ENCODE measurements at regions not wholly inside any gene's neighbourhood (a gene's known extent, or its start where the extent isn't known, plus 50 kb on each side); places are given as distances from the start of the nearest gene placed in this dataset.
A peak's percentile ranks its signal among the peaks of the same experiment; 100 is the strongest.
"Not testable (repeated sequence)": the region's sequence is repeated elsewhere in the genome, so short reads cannot be mapped to it uniquely, and the experiment has no call there.

DNA sequence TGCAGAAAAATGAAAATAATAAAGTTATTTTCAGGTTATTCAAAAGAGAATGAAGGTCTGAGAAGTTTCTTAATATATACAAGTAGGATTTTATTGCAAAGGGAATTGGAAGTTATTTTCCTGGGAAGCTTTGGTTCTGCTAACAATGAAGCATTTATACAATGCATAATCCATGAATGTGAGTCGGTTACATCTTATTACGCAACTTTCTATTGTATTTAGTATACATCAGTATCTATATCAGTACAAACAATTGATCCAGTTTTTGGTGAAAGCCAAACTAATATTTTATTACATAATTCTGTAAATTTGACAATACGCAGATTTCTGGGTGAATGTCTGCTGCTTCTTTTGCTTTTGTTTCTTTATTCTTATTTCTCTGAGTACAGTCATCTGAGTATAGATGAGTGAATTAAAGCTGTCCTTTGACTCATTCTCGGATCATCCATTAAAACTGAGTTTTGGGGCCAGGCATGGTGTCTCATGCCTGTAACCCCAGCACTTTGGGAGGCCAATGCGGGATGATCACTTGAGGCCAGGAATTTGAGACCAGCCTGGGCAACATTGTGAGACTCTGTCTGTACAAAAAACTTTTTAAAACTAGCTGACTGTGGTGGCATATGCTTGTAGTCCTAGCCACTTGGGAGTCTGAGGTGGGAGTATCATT is 108.5 kb downstream of the SOCS6 start:
- DNase-seq = no peak

GRCh38 chr18:70395771-70396170 is 106.9 kb downstream of the SOCS6 start:
- DNase-seq = not testable (repeated sequence)

- no peak for DNase-seq
Observed at GRCh38 chr18:70394672-70395071, 105.8 kb downstream of the SOCS6 start.

DNA sequence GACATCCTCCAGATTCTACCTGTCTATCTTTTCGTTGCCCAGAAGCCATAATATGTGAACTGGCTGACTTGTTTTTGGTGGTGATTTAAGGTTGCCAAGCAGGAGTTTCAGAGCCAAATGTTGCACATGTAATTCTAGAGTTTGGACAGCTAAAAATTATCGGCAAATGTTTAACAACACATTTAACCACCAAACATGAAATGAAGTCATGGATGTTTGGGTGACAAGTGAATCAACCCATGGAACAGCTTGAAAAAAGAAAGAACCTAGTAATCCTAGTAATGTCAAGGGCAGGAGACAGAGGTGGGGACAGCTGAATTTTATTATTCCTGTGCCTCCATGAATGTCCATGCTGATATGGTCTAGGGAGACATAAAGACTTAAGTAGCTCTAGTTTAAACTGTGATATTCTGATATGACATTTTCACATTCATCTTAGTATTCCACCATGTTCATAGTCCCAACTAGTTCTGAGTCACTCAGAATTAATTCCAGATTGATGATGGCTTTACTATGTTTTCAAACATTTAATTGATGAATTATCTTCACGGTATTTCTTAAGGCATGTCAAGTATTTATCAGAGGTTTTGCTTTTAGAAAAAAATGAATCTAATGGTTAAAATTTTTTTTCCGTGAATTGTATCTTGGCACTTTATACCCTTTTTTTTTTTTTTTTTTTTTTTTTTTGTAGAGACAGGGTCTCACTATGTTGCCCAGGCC is 101.7 kb downstream of the SOCS6 start:
- DNase-seq = no peak

DNA sequence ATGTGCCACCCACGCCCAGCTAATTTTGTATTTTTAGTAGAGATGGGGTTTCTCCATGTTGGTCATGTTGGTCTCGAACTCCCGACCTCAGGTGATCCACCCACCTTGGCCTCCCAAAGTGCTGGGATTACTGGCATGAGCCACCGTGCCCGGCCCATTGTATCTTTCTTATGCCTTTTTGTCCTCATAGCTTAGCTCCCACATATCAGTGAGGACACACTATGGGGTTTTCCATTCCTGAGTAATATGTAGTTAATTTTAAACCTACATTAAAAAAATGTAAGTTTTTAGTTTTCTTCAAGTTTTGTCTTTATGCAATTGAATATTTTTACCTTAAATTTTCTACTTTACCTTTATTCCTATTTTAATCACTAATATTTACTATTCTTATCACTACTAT is 100.2 kb downstream of the SOCS6 start:
- not testable (repeated sequence) for DNase-seq

GRCh38 chr18:70387027-70387426 is 98.2 kb downstream of the SOCS6 start:
- DNase-seq = no peak

DNA sequence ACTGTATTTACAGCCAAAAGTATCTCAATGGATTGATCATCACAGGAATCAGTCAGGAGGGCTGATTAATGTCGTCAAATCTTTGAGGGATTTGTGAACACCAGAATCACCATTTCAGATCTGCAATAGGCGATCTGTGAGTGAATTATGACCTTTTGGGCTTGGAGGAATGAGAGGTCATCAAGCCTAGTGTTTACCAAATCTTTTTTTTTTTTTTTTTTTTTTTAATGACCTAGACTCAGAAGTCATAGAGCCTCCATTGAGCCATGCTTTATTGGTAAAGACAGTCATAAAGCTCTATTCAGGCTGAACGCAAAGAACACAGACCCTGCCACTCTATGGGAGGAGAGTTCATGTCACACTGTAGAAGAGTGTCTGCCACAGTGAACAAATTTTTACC is 97.7 kb downstream of the SOCS6 start:
- DNase-seq = no peak

DNA sequence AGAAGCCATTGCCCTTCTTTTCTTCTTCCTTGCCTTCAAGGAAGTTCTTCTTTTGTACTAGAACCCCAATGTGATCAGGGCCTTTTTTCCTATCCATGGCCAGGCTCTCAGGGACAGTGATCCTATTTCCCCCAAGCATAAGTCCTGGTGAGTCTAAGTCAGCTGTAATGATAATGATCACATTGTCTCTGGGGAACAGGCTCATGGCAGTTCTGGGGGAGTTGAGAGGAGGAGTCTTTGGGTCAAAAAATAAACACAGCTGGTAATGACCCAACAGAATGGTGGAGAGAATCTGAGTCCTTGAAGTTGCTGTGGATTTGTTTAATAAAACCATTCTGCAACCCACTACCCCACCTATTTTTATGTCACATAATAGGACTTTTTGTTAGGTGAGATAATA is 96.6 kb downstream of the SOCS6 start:
- DNase-seq = no peak

- peak; percentile 50 for DNase-seq
Observed at GRCh38 chr18:70384181-70384790, 95.4 kb downstream of the SOCS6 start.

- DNase-seq = no peak
Observed at GRCh38 chr18:70382992-70383717, 94.3 kb downstream of the SOCS6 start.

DNA sequence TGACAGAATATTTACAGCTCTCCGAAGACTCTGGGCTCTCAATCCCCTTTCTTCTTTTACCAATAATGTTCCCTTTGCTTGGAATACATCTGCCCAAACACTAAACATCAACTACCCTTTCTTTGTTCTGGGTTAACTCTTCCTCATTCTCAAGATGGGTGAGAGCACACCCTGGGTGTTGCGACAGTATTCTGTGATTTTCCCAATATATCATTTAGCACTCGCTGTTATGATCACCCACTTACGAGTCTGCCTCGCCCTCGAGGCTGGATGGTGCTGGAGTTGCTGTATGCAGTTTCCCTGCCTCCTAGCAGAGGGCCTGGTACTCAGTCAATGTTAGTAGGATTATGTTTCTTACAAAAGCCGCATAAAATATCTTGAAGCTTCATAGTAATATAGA is 93.2 kb downstream of the SOCS6 start:
- DNase-seq = no peak

- DNase-seq = peak; percentile 59
Observed at GRCh38 chr18:70380915-70381896, 92.4 kb downstream of the SOCS6 start.

Data from hematopoietic multipotent progenitor cell treated with erythropoietin and hydrocortisone succinate and interleukin-3 and kit ligand, for 4 days (in vitro differentiated cells).